ENCODE measurements at regions not wholly inside any gene's neighbourhood (a gene's known extent, or its start where the extent isn't known, plus 50 kb on each side); places are given as distances from the start of the nearest gene placed in this dataset.

DNA sequence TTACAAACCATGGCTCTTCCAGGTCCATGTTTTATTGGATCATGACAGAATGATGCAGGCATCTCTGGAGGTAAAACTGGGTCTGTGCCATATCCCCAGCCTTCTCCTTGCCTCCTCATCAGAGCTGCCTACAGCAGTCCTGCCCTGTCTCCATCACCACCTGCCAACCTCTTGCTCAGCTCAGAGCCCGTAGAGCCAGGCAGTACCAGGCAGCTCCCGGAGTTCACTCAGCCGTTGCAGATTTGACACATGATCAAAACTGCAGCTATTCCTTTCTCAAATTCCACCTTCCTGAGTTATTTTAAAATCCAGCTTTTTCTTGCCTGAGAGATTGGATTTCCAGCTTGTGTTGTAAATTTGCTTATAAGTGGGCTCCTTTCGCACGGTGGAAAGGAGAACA lies 218.2 kb upstream of the CELF4 start:
- Histone ChIP-seq H3K4me2 (ENCODE audit: low read depth, low read length, poor library complexity, severe bottlenecking) (no peak overlapping the region), H3K9me3 (ENCODE audit: insufficient read depth, low read length) (no peaks in the 10 kb centered on the region), H3K9me2 (replicated peaks; ENCODE audit: insufficient read depth, low read length) (no peaks in the 10 kb centered on the region), H4K20me1 (ENCODE audit: low read depth, low read length) (no peaks in the 10 kb centered on the region), H3K27ac (ENCODE audit: low read depth, low read length) (no peak overlapping the region), H3K36me3 (ENCODE audit: low read length) (no peaks in the 10 kb centered on the region), H3K79me2 (ENCODE audit: insufficient read depth, low read length) (no peaks in the 10 kb centered on the region), H3K9ac (ENCODE audit: low read length) (no peak overlapping the region), H3K27me3 (ENCODE audit: low read length) (no peaks in the 10 kb centered on the region), H2AFZ (ENCODE audit: low read depth, low read length, severe bottlenecking) (no peak overlapping the region), H3F3A (ENCODE audit: insufficient read depth) (no peaks in the 10 kb centered on the region), H3K4me3 (ENCODE audit: insufficient read depth, low read length, poor library complexity, severe bottlenecking) (no peak overlapping the region)
- no peak for TF ChIP-seq CTCF (IDR thresholded peaks at IDR 0.05; ENCODE audit: insufficient read depth, low read length, poor library complexity, severe bottlenecking)
- no peak for TF ChIP-seq EZH2phosphoT487 (conservative IDR thresholded peaks at IDR 0.05; ENCODE audit: low read length)

- Histone ChIP-seq H4K20me1 (ENCODE audit: low read depth, low read length) (no peaks in the 10 kb centered on the region), H3K27me3 (ENCODE audit: low read length) (no peaks in the 10 kb centered on the region), H3F3A (ENCODE audit: insufficient read depth) (no peaks in the 10 kb centered on the region), H3K36me3 (ENCODE audit: low read length) (no peaks in the 10 kb centered on the region), H3K9ac (ENCODE audit: low read length) (no peak overlapping the region), H3K9me2 (replicated peaks; ENCODE audit: insufficient read depth, low read length) (no peaks in the 10 kb centered on the region), H3K4me3 (ENCODE audit: insufficient read depth, low read length, poor library complexity, severe bottlenecking) (no peak overlapping the region), H3K9me3 (ENCODE audit: insufficient read depth, low read length) (no peaks in the 10 kb centered on the region), H3K79me2 (ENCODE audit: insufficient read depth, low read length) (no peaks in the 10 kb centered on the region), H3K27ac (ENCODE audit: low read depth, low read length) (no peak overlapping the region), H2AFZ (ENCODE audit: low read depth, low read length, severe bottlenecking) (no peak overlapping the region), H3K4me2 (ENCODE audit: low read depth, low read length, poor library complexity, severe bottlenecking) (no peak overlapping the region)
- TF ChIP-seq CTCF (IDR thresholded peaks at IDR 0.05; ENCODE audit: insufficient read depth, low read length, poor library complexity, severe bottlenecking) (no peak), EZH2phosphoT487 (conservative IDR thresholded peaks at IDR 0.05; ENCODE audit: low read length) (no peak)
Observed at GRCh38 chr18:37779220-37779619, 213.6 kb upstream of the CELF4 start.

DNA sequence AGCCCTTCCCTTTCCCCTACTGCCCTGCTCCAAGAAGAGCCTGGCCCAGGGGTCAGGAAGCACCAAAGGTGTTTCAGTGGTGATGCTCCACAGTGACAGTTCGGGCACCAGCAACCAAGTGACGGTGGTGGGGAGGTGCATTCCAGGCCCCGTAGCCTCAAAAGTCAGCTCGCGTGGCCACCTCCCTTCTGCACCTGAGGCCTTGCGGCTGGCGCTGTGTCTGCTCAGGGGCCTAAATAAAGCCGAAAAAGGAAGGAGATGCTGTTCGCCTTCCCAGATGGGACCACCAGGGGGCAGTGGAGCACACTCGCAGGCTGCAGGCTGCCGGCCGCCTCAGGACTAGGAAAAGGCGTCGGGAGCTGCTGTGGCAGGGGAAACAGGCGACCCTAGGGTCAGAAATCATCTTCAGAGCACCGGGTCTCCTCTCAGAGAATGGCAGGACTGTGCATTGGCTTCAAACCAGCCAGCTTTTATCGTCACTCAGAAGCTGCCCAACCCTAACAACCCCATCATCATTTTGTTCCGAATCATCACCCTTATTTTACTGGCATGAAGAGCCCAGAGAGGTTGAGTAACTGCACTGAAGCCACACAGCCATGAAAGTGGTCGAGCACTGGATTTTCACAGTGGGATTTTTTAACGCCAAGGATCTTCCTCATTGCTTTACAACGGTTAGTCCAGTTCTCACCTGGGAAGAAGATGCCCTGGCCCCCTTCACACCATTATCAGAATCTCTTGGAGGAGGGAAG lies 213.0 kb upstream of the CELF4 start:
- no peaks in the 10 kb centered on the region for H3F3A ChIP-seq (ENCODE audit: insufficient read depth)
- no peaks in the 10 kb centered on the region for H3K9me2 ChIP-seq (replicated peaks; ENCODE audit: insufficient read depth, low read length)
- no peaks in the 10 kb centered on the region for H3K27me3 ChIP-seq (ENCODE audit: low read length)
- H2AFZ ChIP-seq (ENCODE audit: low read depth, low read length, severe bottlenecking), result no peak overlapping the region
- H3K79me2 ChIP-seq (ENCODE audit: insufficient read depth, low read length), result no peaks in the 10 kb centered on the region
- H3K4me3 ChIP-seq (ENCODE audit: insufficient read depth, low read length, poor library complexity, severe bottlenecking), result no peak overlapping the region
- H3K27ac ChIP-seq (ENCODE audit: low read depth, low read length), result no peak overlapping the region
- no peak overlapping the region for H3K4me2 ChIP-seq (ENCODE audit: low read depth, low read length, poor library complexity, severe bottlenecking)
- no peaks in the 10 kb centered on the region for H3K36me3 ChIP-seq (ENCODE audit: low read length)
- no peaks in the 10 kb centered on the region for H3K9me3 ChIP-seq (ENCODE audit: insufficient read depth, low read length)
- TF ChIP-seq EZH2phosphoT487 (conservative IDR thresholded peaks at IDR 0.05; ENCODE audit: low read length), result no peak
- TF ChIP-seq CTCF (IDR thresholded peaks at IDR 0.05; ENCODE audit: insufficient read depth, low read length, poor library complexity, severe bottlenecking), result peak; percentile 94
- no peaks in the 10 kb centered on the region for H4K20me1 ChIP-seq (ENCODE audit: low read depth, low read length)
- H3K9ac ChIP-seq (ENCODE audit: low read length), result no peak overlapping the region

All from SU-DHL-6 (cell line).